GM23338 (cell line): ENCODE measurements at regions not wholly inside any gene's neighbourhood (a gene's known extent, or its start where the extent isn't known, plus 50 kb on each side); places are given as distances from the start of the nearest gene placed in this dataset.
A peak's percentile ranks its signal among the peaks of the same experiment; 100 is the strongest.

Experiments used
- ATAC-seq: fragments of 200-7000 bp; cut with Tn5 transposase; 3 replicates; pipeline ENCODE4 v1.9.1; 2020
- DNase-seq: peaks from one replicate; pipeline ENCODE4 v3.0.0-alpha.2; 2015; ENCODE audit warnings: low spot score
- H2AFZ ChIP-seq: fragments of 200-600 bp; sonication (generic); 2 replicates; pipeline ENCODE4 v1.8.0; 2016; ENCODE audit warnings: antibody characterized with exemption, mild to moderate bottlenecking, moderate library complexity
- H3F3A ChIP-seq: fragments of 200-600 bp; sonication (generic); replicated peaks from 2 replicates; pipeline ENCODE4 v1.8.0; 2017; ENCODE audit warnings: antibody characterized with exemption, mixed run types, low read depth
- H3K27ac ChIP-seq: fragments of 200-600 bp; sonication (generic); 2 replicates; pipeline ENCODE4 v1.6.1; 2016; ENCODE audit warnings: low read depth
- H3K27me3 ChIP-seq: fragments of 200-600 bp; sonication (generic); 2 replicates; pipeline ENCODE4 v1.8.0; 2016; ENCODE audit warnings: mild to moderate bottlenecking, mixed run types, moderate library complexity; ENCODE audit not compliant: insufficient read depth
- H3K36me3 ChIP-seq: fragments of 200-600 bp; sonication (generic); 2 replicates; pipeline ENCODE4 v1.8.0; 2016; ENCODE audit warnings: mild to moderate bottlenecking; ENCODE audit not compliant: insufficient read depth
- H3K4me1 ChIP-seq: fragments of 200-600 bp; sonication (generic); 2 replicates; pipeline ENCODE4 v1.8.0; 2016; ENCODE audit warnings: mild to moderate bottlenecking, moderate library complexity; ENCODE audit not compliant: insufficient read depth
- H3K4me2 ChIP-seq: fragments of 200-600 bp; sonication (generic); 2 replicates; pipeline ENCODE4 v1.7.1; 2017; ENCODE audit warnings: mixed run types
- H3K4me3 ChIP-seq: fragments of 200-600 bp; sonication (generic); 2 replicates; pipeline ENCODE4 v1.6.1; 2016; ENCODE audit warnings: mixed run types
- H3K79me2 ChIP-seq: fragments of 200-600 bp; sonication (generic); replicated peaks from 2 replicates; pipeline ENCODE4 v1.8.0; 2017; ENCODE audit warnings: mild to moderate bottlenecking; ENCODE audit not compliant: insufficient read depth
- H3K9me2 ChIP-seq: fragments of 200-600 bp; sonication (generic); 2 replicates; pipeline ENCODE4 v1.8.0; 2017; ENCODE audit not compliant: insufficient read depth
- H4K20me1 ChIP-seq: fragments of 200-600 bp; sonication (generic); replicated peaks from 2 replicates; pipeline ENCODE4 v1.8.0; 2017; ENCODE audit warnings: mild to moderate bottlenecking; ENCODE audit not compliant: insufficient read depth
- H3K27ac Mint-ChIP-seq: 2 replicates; pipeline ENCODE4 v1.8.0; 2020; ENCODE audit warnings: inconsistent platforms, mild to moderate bottlenecking, moderate library complexity, mixed read lengths
- H3K27me3 Mint-ChIP-seq: 3 replicates; pipeline ENCODE4 v1.8.0; 2022; ENCODE audit warnings: low read depth, mild to moderate bottlenecking, moderate library complexity, mixed read lengths, inconsistent platforms; ENCODE audit not compliant: insufficient read depth, poor library complexity
- H3K36me3 Mint-ChIP-seq: 3 replicates; pipeline ENCODE4 v1.8.0; 2021; ENCODE audit warnings: low read depth, mild to moderate bottlenecking, inconsistent platforms, moderate library complexity, mixed read lengths
- H3K4me1 Mint-ChIP-seq: 3 replicates; pipeline ENCODE4 v1.8.0; 2020; ENCODE audit warnings: mild to moderate bottlenecking, inconsistent platforms, mixed read lengths
- H3K4me3 Mint-ChIP-seq: 3 replicates; pipeline ENCODE4 v1.8.0; 2021; ENCODE audit warnings: moderate library complexity, mild to moderate bottlenecking, inconsistent platforms, mixed read lengths
- H3K9me3 Mint-ChIP-seq: 3 replicates; pipeline ENCODE4 v1.8.0; 2020; ENCODE audit warnings: moderate library complexity, mild to moderate bottlenecking, inconsistent platforms, mixed read lengths
- CREB1 ChIP-seq: fragments of 250-450 bp; sonication (Bioruptor Pico); IDR thresholded peaks from 2 replicates; pipeline ENCODE4 v1.5.0; 2020; ENCODE audit warnings: low read depth, mild to moderate bottlenecking, moderate library complexity
- ETS1 ChIP-seq: IDR thresholded peaks from 2 replicates; pipeline ENCODE4 v1.6.1; 2016; ENCODE audit warnings: antibody characterized with exemption
- EZH2 ChIP-seq: fragments of 200-600 bp; sonication (generic); IDR thresholded peaks from one replicate; pipeline ENCODE4 v1.8.0; 2017; ENCODE audit warnings: antibody characterized with exemption, mild to moderate bottlenecking, low read depth; ENCODE audit not compliant: unreplicated experiment
- EZH2phosphoT487 ChIP-seq: fragments of 200-600 bp; sonication (generic); IDR thresholded peaks from one replicate; pipeline ENCODE4 v1.8.1; 2018; ENCODE audit warnings: antibody characterized with exemption; ENCODE audit not compliant: unreplicated experiment
- JUNB ChIP-seq: IDR thresholded peaks from one replicate; pipeline ENCODE4 v1.6.1; 2016; ENCODE audit warnings: antibody characterized with exemption; ENCODE audit not compliant: unreplicated experiment
- NANOG ChIP-seq: IDR thresholded peaks from 2 replicates; pipeline ENCODE4 v1.6.1; 2016; ENCODE audit warnings: antibody characterized with exemption, borderline replicate concordance
- REST ChIP-seq: IDR thresholded peaks from one replicate; pipeline ENCODE4 v1.6.1; 2018; ENCODE audit warnings: antibody characterized with exemption; ENCODE audit not compliant: unreplicated experiment
- STAT1 ChIP-seq: IDR thresholded peaks from one replicate; pipeline ENCODE4 v1.6.1; 2016; ENCODE audit warnings: antibody characterized with exemption; ENCODE audit not compliant: unreplicated experiment
- ZNF114 ChIP-seq: fragments of 250-450 bp; sonication (Bioruptor Pico); IDR thresholded peaks from 2 replicates; pipeline ENCODE4 v1.5.0; 2020; ENCODE audit warnings: mild to moderate bottlenecking, moderate library complexity
- ZNF331 ChIP-seq: fragments of 250-450 bp; sonication (Bioruptor Pico); IDR thresholded peaks from 2 replicates; pipeline ENCODE4 v1.5.0; 2020; ENCODE audit warnings: low read depth, mild to moderate bottlenecking, moderate library complexity

DNA sequence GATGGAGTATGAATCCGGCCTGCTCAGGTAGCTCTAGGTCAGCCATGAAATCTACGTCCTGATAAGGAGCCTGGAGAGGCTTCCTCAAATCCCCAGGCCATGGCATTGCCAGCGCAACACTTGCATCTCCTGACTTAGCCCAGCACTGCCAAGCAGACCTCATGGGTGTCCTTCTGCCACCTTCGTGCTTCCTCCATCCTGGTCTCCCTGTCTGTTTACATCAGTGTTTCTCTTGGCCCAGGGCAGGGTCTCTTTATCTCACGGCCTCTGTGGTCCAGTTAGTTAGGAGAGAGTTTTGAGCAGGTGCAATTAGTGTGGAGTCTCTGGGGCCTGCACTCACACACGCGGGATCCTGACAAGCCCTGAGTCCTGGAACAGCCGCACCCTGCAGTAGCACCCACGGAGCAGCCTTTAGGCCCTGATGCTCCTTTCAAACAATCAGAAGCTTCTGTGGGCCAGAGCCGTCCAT is 193.1 kb upstream of the ARL4C start (continued):
- TF ChIP-seq ZNF331 (no peak), JUNB (no peak), NANOG (no peak), ZNF114 (CRISPR knock-in tag) (no peak), REST (no peak), ETS1 (no peak), STAT1 (no peak)

DNA sequence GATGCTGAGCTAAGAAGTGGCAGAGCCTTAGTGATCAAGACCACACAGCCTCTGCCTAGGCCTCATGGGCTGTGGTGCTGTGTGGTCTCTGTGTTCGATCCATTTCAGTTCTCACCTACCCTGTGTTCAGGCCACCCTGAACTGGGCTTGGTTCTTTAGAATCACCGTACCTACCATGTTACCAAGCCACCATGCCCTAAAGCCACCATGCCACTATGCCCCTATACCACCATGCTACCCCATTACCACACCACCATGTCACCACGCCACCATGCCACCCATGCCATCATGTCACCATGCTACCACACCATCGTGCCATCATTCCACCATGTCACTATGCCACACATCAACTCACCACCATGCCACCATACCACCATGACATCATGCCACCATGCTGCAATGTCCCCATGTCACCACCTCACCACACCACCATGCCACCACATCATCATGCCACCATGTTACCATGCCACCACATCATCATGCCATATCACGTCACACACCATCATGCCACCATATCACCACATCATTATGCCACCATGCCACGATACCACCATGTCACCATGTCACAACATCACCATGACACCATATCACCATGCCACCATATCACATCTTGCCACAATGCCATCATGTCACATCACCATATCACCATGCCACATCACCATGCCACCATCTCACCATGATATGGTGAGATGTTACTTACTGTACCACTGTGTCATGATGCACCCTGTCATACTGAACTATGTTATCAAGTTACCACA is 191.0 kb upstream of the ARL4C start:
- Histone ChIP-seq H3K4me2 (no peak overlapping the region), H3K27me3 (no peaks in the 10 kb centered on the region), H3K9me2 (peaks cover 8% of the 10 kb centered on the region), H3K4me1 (peaks cover 35% of the 10 kb centered on the region), H4K20me1 (no peaks in the 10 kb centered on the region), H3K79me2 (no peaks in the 10 kb centered on the region), H3K27ac (peak overlapping the region; percentile 94), H3F3A (no peaks in the 10 kb centered on the region), H3K4me3 (no peak overlapping the region), H2AFZ (no peak overlapping the region), H3K36me3 (no peaks in the 10 kb centered on the region)
- Mint-ChIP-seq H3K4me1 (peaks cover 55% of the 10 kb centered on the region), H3K27ac (no peak overlapping the region), H3K36me3 (peaks cover 4% of the 10 kb centered on the region; the same call in 2 of the 3 replicates), H3K27me3 (peaks cover 10% of the 10 kb centered on the region), H3K4me3 (no peak overlapping the region), H3K9me3 (no peaks in the 10 kb centered on the region)
- DNase-seq (no peak), ATAC-seq (no peak)
- TF ChIP-seq EZH2 (no peak), JUNB (no peak), CREB1 (no peak), NANOG (no peak), ZNF114 (CRISPR knock-in tag) (no peak), REST (no peak), EZH2phosphoT487 (no peak), ETS1 (no peak)
